Smooth muscle cell (in vitro differentiated cells): ENCODE measurements at regions not wholly inside any gene's neighbourhood (a gene's known extent, or its start where the extent isn't known, plus 50 kb on each side); places are given as distances from the start of the nearest gene placed in this dataset.

ENCODE experiments used
- DNase-seq: peaks from one replicate; lab custom pipeline; 2025; ENCODE audit not compliant: unreplicated experiment; lab: John Stamatoyannopoulos, UW
- H2AFZ ChIP-seq: fragments of 200-600 bp; sonication (generic); 2 replicates; pipeline ENCODE4 v1.6.0; 2016; ENCODE audit warnings: antibody characterized with exemption, low read depth, mild to moderate bottlenecking
- H3F3A ChIP-seq: fragments of 200-600 bp; sonication (generic); 2 replicates; pipeline ENCODE4 v1.6.0; 2017; ENCODE audit warnings: antibody characterized with exemption, low read depth
- H3K27ac ChIP-seq: fragments of 200-600 bp; sonication (generic); 2 replicates; pipeline ENCODE4 v1.5.1; 2016; ENCODE audit warnings: low read depth, mild to moderate bottlenecking
- H3K27me3 ChIP-seq: fragments of 200-600 bp; sonication (generic); 2 replicates; pipeline ENCODE4 v1.6.1; 2016; ENCODE audit warnings: low read depth, mild to moderate bottlenecking
- H3K36me3 ChIP-seq: fragments of 200-600 bp; sonication (generic); 2 replicates; pipeline ENCODE4 v1.5.1; 2016; ENCODE audit warnings: low read depth
- H3K4me1 ChIP-seq: fragments of 200-600 bp; sonication (generic); 2 replicates; pipeline ENCODE4 v1.5.1; 2016; ENCODE audit warnings: low read depth
- H3K4me2 ChIP-seq: fragments of 200-600 bp; sonication (generic); 2 replicates; pipeline ENCODE4 v1.6.0; 2016; ENCODE audit warnings: mild to moderate bottlenecking
- H3K4me3 ChIP-seq: fragments of 200-600 bp; sonication (generic); 2 replicates; pipeline ENCODE4 v1.5.1; 2016; ENCODE audit warnings: mild to moderate bottlenecking
- H3K79me2 ChIP-seq: fragments of 200-600 bp; sonication (generic); 2 replicates; pipeline ENCODE4 v1.6.0; 2016; ENCODE audit warnings: low read depth, mild to moderate bottlenecking
- H3K9ac ChIP-seq: fragments of 200-600 bp; sonication (generic); 2 replicates; pipeline ENCODE4 v1.6.0; 2016; ENCODE audit warnings: low read depth
- H3K9me3 ChIP-seq: fragments of 200-600 bp; sonication (generic); replicated peaks from 2 replicates; pipeline ENCODE4 v1.5.1; 2016; ENCODE audit warnings: low read depth
- H4K20me1 ChIP-seq: fragments of 200-600 bp; sonication (generic); 2 replicates; pipeline ENCODE4 v1.6.0; 2016; ENCODE audit warnings: low read depth
- CTCF ChIP-seq: fragments of 200-600 bp; sonication (generic); IDR thresholded peaks from 2 replicates; pipeline ENCODE4 v1.5.1; 2017; ENCODE audit warnings: borderline replicate concordance, mild to moderate bottlenecking, antibody characterized with exemption; ENCODE audit not compliant: insufficient read depth, poor library complexity, severe bottlenecking
- WGBS: methylation state at CpG from one replicate; pipeline ENCODE4 v1.1.7; 2016; ENCODE audit warnings: low lambda C conversion rate; 5-methylcytosine and 5-hydroxymethylcytosine counted together

GRCh38 chr20:40508821-40509220 lies 180.2 kb downstream of the MAFB start:
- TF ChIP-seq CTCF, result no peak
- Histone ChIP-seq H3F3A (no peaks in the 10 kb centered on the region), H3K4me1 (peaks cover 7% of the 10 kb centered on the region), H3K79me2 (no peaks in the 10 kb centered on the region), H3K27ac (no peak overlapping the region), H3K36me3 (no peaks in the 10 kb centered on the region), H3K4me3 (no peak overlapping the region), H4K20me1 (no peaks in the 10 kb centered on the region), H2AFZ (no peak overlapping the region), H3K27me3 (no peaks in the 10 kb centered on the region), H3K9ac (no peak overlapping the region), H3K9me3 (no peaks in the 10 kb centered on the region), H3K4me2 (no peak overlapping the region)
- no peak for DNase-seq

GRCh38 chr20:40506537-40506939 lies 182.5 kb downstream of the MAFB start:
- H3K9me3 ChIP-seq, result no peaks in the 10 kb centered on the region
- H3F3A ChIP-seq, result no peaks in the 10 kb centered on the region
- H3K27ac ChIP-seq, result no peak overlapping the region
- H3K4me1 ChIP-seq, result peaks cover 7% of the 10 kb centered on the region
- H4K20me1 ChIP-seq, result no peaks in the 10 kb centered on the region
- H3K4me2 ChIP-seq, result peak overlapping the region; percentile 44
- no peak overlapping the region for H3K4me3 ChIP-seq
- H3K79me2 ChIP-seq, result no peaks in the 10 kb centered on the region
- H2AFZ ChIP-seq, result no peak overlapping the region
- no peaks in the 10 kb centered on the region for H3K36me3 ChIP-seq
- no peak for TF ChIP-seq CTCF
- peak; percentile 40 for DNase-seq
- H3K27me3 ChIP-seq, result no peaks in the 10 kb centered on the region
- WGBS, result 13% methylated on average over 9 of the region's 9 CpGs
- H3K9ac ChIP-seq, result no peak overlapping the region

- Histone ChIP-seq H3K9me3 (no peaks in the 10 kb centered on the region), H3K27ac (no peak overlapping the region), H3K36me3 (no peaks in the 10 kb centered on the region), H2AFZ (no peak overlapping the region), H3K9ac (no peak overlapping the region), H3K4me2 (no peak overlapping the region), H3K4me1 (peaks cover 7% of the 10 kb centered on the region), H3K4me3 (no peak overlapping the region), H3K27me3 (no peaks in the 10 kb centered on the region), H3K79me2 (no peaks in the 10 kb centered on the region), H3F3A (no peaks in the 10 kb centered on the region), H4K20me1 (no peaks in the 10 kb centered on the region)
- no peak for DNase-seq
- 72% methylated on average over 3 of the region's 3 CpGs for WGBS
- TF ChIP-seq CTCF, result no peak
Observed at GRCh38 chr20:40503119-40503518, 185.9 kb downstream of the MAFB start.

- no peaks in the 10 kb centered on the region for H3K79me2 ChIP-seq
- H3K9me3 ChIP-seq, result no peaks in the 10 kb centered on the region
- TF ChIP-seq CTCF, result no peak
- peaks cover 7% of the 10 kb centered on the region for H3K4me1 ChIP-seq
- H3K9ac ChIP-seq, result no peak overlapping the region
- H3K36me3 ChIP-seq, result no peaks in the 10 kb centered on the region
- DNase-seq, result no peak
- no peaks in the 10 kb centered on the region for H4K20me1 ChIP-seq
- H3K27ac ChIP-seq, result no peak overlapping the region
- no peaks in the 10 kb centered on the region for H3F3A ChIP-seq
- WGBS, result 81% methylated on average over 8 of the region's 8 CpGs
- no peak overlapping the region for H3K4me2 ChIP-seq
- no peak overlapping the region for H3K4me3 ChIP-seq
- no peak overlapping the region for H2AFZ ChIP-seq
- no peaks in the 10 kb centered on the region for H3K27me3 ChIP-seq
Observed at GRCh38 chr20:40502576-40502975, 186.5 kb downstream of the MAFB start.
